ENCODE measurements at regions not wholly inside any gene's neighbourhood (a gene's known extent, or its start where the extent isn't known, plus 50 kb on each side); places are given as distances from the start of the nearest gene placed in this dataset.
A peak's percentile ranks its signal among the peaks of the same experiment; 100 is the strongest.

DNA sequence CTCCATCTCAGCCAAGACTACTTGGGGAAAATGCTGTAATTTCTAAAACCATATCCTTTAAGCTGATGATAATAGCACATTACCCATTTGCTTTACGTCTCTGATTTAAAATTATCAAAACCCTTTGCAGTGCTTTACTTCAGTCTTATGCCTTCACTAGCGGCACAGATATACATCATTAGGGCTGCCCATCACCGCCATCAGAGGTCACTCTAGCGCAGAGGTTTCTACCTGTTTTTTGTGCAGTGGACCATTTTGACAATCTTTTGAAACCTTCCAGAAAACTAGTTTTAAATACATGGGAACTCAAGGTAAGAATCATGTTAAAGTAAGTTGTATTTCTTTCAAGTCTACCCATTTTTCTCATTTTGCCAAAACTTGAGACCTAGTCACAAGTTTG is 592.5 kb downstream of the PPARGC1A start:
- Histone ChIP-seq H2AFZ (ENCODE audit: low read depth, low read length) (no peak overlapping the region), H4K20me1 (ENCODE audit: insufficient read depth, low read length) (no peaks in the 10 kb centered on the region), H3K79me2 (ENCODE audit: insufficient read depth, low read length) (no peaks in the 10 kb centered on the region), H3K36me3 (ENCODE audit: insufficient read depth, low read length) (no peaks in the 10 kb centered on the region), H3K27me3 (ENCODE audit: insufficient read depth, low read length, poor library complexity) (no peaks in the 10 kb centered on the region), H3K27ac (ENCODE audit: low read length) (no peak overlapping the region), H3K9ac (ENCODE audit: low read depth, low read length) (no peak overlapping the region), H3K9me3 (ENCODE audit: insufficient read depth, low read length, severe bottlenecking) (no peaks in the 10 kb centered on the region), H3K4me2 (ENCODE audit: insufficient read depth, low read length) (no peak overlapping the region), H3K4me1 (ENCODE audit: insufficient read depth, low read length) (peaks cover under 1% of the 10 kb centered on the region), H3K4me3 (ENCODE audit: low read depth in 1 of 2, low read length in 2 of 2) (no peak overlapping the region)
- ATAC-seq (ENCODE audit: insufficient read depth, low read depth) (no peak), DNase-seq (no peak)
- TF ChIP-seq EZH2 (IDR thresholded peaks at IDR 0.05; ENCODE audit: borderline replicate concordance, low read depth, low read length, severe bottlenecking), result no peak
- TF ChIP-seq, protein P1, sequence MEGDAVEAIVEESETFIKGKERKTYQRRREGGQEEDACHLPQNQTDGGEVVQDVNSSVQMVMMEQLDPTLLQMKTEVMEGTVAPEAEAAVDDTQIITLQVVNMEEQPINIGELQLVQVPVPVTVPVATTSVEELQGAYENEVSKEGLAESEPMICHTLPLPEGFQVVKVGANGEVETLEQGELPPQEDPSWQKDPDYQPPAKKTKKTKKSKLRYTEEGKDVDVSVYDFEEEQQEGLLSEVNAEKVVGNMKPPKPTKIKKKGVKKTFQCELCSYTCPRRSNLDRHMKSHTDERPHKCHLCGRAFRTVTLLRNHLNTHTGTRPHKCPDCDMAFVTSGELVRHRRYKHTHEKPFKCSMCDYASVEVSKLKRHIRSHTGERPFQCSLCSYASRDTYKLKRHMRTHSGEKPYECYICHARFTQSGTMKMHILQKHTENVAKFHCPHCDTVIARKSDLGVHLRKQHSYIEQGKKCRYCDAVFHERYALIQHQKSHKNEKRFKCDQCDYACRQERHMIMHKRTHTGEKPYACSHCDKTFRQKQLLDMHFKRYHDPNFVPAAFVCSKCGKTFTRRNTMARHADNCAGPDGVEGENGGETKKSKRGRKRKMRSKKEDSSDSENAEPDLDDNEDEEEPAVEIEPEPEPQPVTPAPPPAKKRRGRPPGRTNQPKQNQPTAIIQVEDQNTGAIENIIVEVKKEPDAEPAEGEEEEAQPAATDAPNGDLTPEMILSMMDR (IDR thresholded peaks at IDR 0.05; ENCODE audit: borderline replicate concordance, extremely low read depth, low read length, poor library complexity, severe bottlenecking), result peak; percentile 4

DNA sequence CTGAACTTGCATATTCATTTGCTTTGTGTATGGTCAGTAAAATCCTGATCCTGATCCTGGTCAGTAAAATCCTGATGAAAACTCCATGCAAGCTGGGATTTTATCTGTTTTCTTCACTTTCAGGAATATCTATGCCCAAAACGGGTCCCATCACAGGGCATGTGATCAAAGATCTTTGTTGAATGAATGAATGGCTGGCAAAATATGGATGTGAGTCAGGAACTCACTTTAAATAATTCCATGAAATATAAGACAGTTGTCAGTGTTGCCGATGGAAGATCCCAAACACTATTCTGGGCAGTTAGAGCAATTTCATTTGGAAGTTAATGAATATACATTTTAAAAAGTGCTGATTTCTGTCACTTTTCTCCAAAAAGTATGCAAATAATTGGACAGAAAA is 598.4 kb downstream of the GBA3 start:
- DNase-seq, result no peak
- Histone ChIP-seq H3K9me3 (ENCODE audit: insufficient read depth, low read length, severe bottlenecking) (no peaks in the 10 kb centered on the region), H3K4me2 (ENCODE audit: insufficient read depth, low read length) (no peak overlapping the region), H3K79me2 (ENCODE audit: insufficient read depth, low read length) (no peaks in the 10 kb centered on the region), H3K27ac (ENCODE audit: low read length) (no peak overlapping the region), H3K4me3 (ENCODE audit: low read depth in 1 of 2, low read length in 2 of 2) (no peak overlapping the region), H3K4me1 (ENCODE audit: insufficient read depth, low read length) (peaks cover 6% of the 10 kb centered on the region), H3K27me3 (ENCODE audit: insufficient read depth, low read length, poor library complexity) (no peaks in the 10 kb centered on the region), H4K20me1 (ENCODE audit: insufficient read depth, low read length) (no peaks in the 10 kb centered on the region), H2AFZ (ENCODE audit: low read depth, low read length) (no peak overlapping the region), H3K36me3 (ENCODE audit: insufficient read depth, low read length) (no peaks in the 10 kb centered on the region), H3K9ac (ENCODE audit: low read depth, low read length) (no peak overlapping the region)
- TF ChIP-seq, protein P1 (IDR thresholded peaks at IDR 0.05; ENCODE audit: borderline replicate concordance, extremely low read depth, low read length, poor library complexity, severe bottlenecking), result no peak
- no peak for TF ChIP-seq EZH2 (IDR thresholded peaks at IDR 0.05; ENCODE audit: borderline replicate concordance, low read depth, low read length, severe bottlenecking)
- no peak for ATAC-seq (ENCODE audit: insufficient read depth, low read depth)

DNA sequence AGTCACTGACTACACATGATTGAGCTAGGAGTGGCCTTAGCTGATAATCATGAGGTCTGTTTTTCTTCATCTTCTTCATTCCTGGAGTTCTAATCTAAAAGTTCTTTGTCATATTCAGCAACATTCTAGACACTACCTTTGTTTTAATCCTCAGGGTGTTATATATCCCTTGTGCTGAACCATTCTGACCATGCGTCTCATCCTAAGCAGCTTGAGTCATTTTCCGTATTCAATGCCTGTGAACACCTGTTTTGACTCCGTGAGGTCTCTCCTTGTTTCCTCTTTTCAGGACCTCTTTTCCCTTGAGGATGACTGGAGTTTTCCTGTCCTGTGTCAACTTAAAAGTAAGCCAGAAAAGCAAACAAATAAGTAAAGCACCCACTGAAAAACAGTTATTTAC is 597.9 kb downstream of the GBA3 start:
- ATAC-seq (ENCODE audit: insufficient read depth, low read depth) (no peak), DNase-seq (no peak)
- Histone ChIP-seq H4K20me1 (ENCODE audit: insufficient read depth, low read length) (no peaks in the 10 kb centered on the region), H3K4me1 (ENCODE audit: insufficient read depth, low read length) (peaks cover 6% of the 10 kb centered on the region), H3K9me3 (ENCODE audit: insufficient read depth, low read length, severe bottlenecking) (no peaks in the 10 kb centered on the region), H3K9ac (ENCODE audit: low read depth, low read length) (no peak overlapping the region), H3K27me3 (ENCODE audit: insufficient read depth, low read length, poor library complexity) (no peaks in the 10 kb centered on the region), H3K27ac (ENCODE audit: low read length) (no peak overlapping the region), H3K4me2 (ENCODE audit: insufficient read depth, low read length) (no peak overlapping the region), H3K36me3 (ENCODE audit: insufficient read depth, low read length) (no peaks in the 10 kb centered on the region), H3K79me2 (ENCODE audit: insufficient read depth, low read length) (no peaks in the 10 kb centered on the region), H2AFZ (ENCODE audit: low read depth, low read length) (no peak overlapping the region), H3K4me3 (ENCODE audit: low read depth in 1 of 2, low read length in 2 of 2) (no peak overlapping the region)
- TF ChIP-seq, protein P1 (IDR thresholded peaks at IDR 0.05; ENCODE audit: borderline replicate concordance, extremely low read depth, low read length, poor library complexity, severe bottlenecking), result no peak
- no peak for TF ChIP-seq EZH2 (IDR thresholded peaks at IDR 0.05; ENCODE audit: borderline replicate concordance, low read depth, low read length, severe bottlenecking)

Data from DND-41 (cell line).